Activated naive CD4-positive, alpha-beta T cell treated with anti-CD3 and anti-CD28 coated beads, Interleukin-2, amount 10 ng/mL, durations not matched to agents 7 days and 5 days (primary cell): ENCODE measurements at regions not wholly inside any gene's neighbourhood (a gene's known extent, or its start where the extent isn't known, plus 50 kb on each side); places are given as distances from the start of the nearest gene placed in this dataset.
"Not testable (repeated sequence)": the region's sequence is repeated elsewhere in the genome, so short reads cannot be mapped to it uniquely, and the experiment has no call there.

Source experiments
- CTCF ChIA-PET: fragments of 350-600 bp; sonication (Branson Sonifier 250); formaldehyde crosslinking; loops from one replicate; lab custom pipeline; 2021; ENCODE audit warnings: antibody characterized with exemption; lab: Charles Lee
- DNase-seq: peaks from one replicate; pipeline ENCODE4 v3.0.0-alpha.2; 2020
- H3K27ac Mint-ChIP-seq: one replicate; pipeline ENCODE4 v1.8.0; 2021; ENCODE audit warnings: mild to moderate bottlenecking, moderate library complexity, mixed read lengths
- H3K27me3 Mint-ChIP-seq: one replicate; pipeline ENCODE4 v1.8.0; 2021; ENCODE audit warnings: mild to moderate bottlenecking, mixed read lengths
- H3K36me3 Mint-ChIP-seq: one replicate; pipeline ENCODE4 v1.8.0; 2021; ENCODE audit warnings: mixed read lengths
- H3K4me1 Mint-ChIP-seq: one replicate; pipeline ENCODE4 v1.8.0; 2021; ENCODE audit warnings: mixed read lengths
- H3K4me3 Mint-ChIP-seq: one replicate; pipeline ENCODE4 v1.8.0; 2021; ENCODE audit warnings: mild to moderate bottlenecking, moderate library complexity, mixed read lengths
- H3K9me3 Mint-ChIP-seq: one replicate; pipeline ENCODE4 v1.8.0; 2021; ENCODE audit warnings: mixed read lengths

DNA sequence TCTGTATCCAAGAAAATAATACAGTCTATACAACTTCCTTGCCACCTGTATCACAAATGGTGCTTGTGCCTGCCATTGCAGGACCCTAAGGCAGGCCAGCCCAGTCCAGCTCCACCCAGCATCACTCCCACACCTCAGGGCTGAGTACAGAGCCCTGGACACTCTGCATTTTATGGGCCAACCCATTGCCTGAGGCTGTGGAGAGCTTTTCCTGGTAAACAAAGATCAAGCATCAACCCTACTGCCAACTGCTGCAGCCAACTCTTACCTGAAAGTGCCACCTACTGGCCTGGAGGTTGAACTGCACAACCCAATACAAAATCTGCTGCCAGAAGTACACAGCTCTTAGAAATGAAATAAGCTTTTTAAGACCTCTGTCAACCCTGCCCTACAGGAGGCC, 1082.2 kb downstream of the NAALADL2 start:
- H3K4me3 Mint-ChIP-seq: no peak overlapping the region
- no peak overlapping the region for H3K27ac Mint-ChIP-seq
- no peaks in the 10 kb centered on the region for H3K27me3 Mint-ChIP-seq
- no peaks in the 10 kb centered on the region for H3K36me3 Mint-ChIP-seq
- CTCF ChIA-PET: no interaction called here
- no peak for DNase-seq
- H3K9me3 Mint-ChIP-seq: peaks cover 26% of the 10 kb centered on the region
- no peaks in the 10 kb centered on the region for H3K4me1 Mint-ChIP-seq

GRCh38 chr3:175940881-175941280, 1081.7 kb downstream of the NAALADL2 start:
- Mint-ChIP-seq H3K36me3 (no peaks in the 10 kb centered on the region), H3K9me3 (peaks cover 26% of the 10 kb centered on the region), H3K27ac (no peak overlapping the region), H3K27me3 (no peaks in the 10 kb centered on the region), H3K4me3 (no peak overlapping the region), H3K4me1 (no peaks in the 10 kb centered on the region)
- DNase-seq: no peak
- CTCF ChIA-PET: no interaction called here

DNA sequence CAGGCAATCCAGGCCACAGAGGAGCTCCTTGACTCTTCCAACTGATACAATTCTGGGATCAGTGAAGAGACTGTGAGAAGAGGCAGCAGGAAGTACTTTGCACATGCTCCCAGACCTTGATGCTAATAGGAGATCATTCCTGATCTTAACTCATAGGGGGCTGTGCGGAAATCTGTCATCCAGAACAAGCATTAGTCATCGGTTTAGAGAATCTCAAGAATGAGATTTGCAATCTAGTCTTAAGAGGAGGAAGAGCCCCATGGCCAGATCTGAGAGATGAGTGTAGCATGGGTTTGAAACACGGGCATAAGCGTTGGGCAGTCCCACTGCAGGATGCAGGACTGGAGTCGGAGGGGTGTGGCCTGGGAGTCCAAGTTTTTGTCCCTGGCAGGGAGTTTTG, 1081.1 kb downstream of the NAALADL2 start:
- Mint-ChIP-seq H3K36me3 (no peaks in the 10 kb centered on the region), H3K4me3 (no peak overlapping the region), H3K9me3 (peaks cover 23% of the 10 kb centered on the region), H3K27me3 (no peaks in the 10 kb centered on the region), H3K27ac (no peak overlapping the region), H3K4me1 (no peaks in the 10 kb centered on the region)
- CTCF ChIA-PET: no interaction called here
- DNase-seq: no peak

DNA sequence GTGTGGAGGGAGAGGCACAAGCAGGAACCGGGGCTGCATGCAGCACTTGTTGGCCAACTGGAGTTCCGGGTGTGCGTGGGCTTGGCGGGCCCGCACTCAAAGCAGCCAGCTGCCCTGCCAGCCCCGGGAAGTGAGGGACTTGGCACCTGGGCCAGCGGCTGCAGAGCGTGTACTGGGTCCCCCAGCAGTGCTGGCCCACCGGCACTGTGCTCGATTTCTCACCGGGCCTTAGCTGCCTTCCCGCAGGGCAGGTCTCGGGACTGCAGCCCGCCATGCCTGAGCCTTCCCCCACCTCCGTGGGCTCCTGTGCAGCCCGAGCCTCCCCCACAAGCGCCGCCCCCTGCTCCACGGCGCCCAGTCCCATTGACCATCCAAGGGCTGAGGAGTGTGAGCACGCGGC, 1078.2 kb downstream of the NAALADL2 start:
- H3K36me3 Mint-ChIP-seq, H3K4me1 Mint-ChIP-seq, H3K4me3 Mint-ChIP-seq, DNase-seq, CTCF ChIA-PET, H3K27ac Mint-ChIP-seq, H3K27me3 Mint-ChIP-seq: not testable (repeated sequence)
- peaks cover 22% of the 10 kb centered on the region for H3K9me3 Mint-ChIP-seq

DNA sequence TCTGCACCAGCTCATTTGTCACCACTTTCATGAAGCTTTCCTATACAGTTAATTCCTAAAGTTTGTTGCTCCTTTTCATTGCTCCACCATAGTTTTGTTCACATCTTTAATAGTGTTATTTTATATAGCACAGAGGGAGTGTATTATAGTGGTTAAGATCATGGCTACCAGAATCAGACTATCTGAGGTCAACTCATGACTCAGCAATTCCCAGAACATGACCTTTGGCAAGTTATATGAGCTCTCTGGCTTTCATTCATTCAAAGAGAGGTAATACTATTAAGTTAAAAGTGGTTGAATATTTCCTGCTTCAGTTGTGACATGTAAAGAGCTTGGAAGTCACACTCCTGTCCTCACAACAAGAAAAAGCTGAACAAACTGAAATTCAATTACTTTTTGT, 1073.5 kb downstream of the NAALADL2 start:
- Mint-ChIP-seq H3K4me3 (no peak overlapping the region), H3K4me1 (no peaks in the 10 kb centered on the region), H3K9me3 (peaks cover 17% of the 10 kb centered on the region), H3K27ac (no peak overlapping the region), H3K27me3 (no peaks in the 10 kb centered on the region), H3K36me3 (no peaks in the 10 kb centered on the region)
- CTCF ChIA-PET: no interaction called here
- DNase-seq: no peak

DNA sequence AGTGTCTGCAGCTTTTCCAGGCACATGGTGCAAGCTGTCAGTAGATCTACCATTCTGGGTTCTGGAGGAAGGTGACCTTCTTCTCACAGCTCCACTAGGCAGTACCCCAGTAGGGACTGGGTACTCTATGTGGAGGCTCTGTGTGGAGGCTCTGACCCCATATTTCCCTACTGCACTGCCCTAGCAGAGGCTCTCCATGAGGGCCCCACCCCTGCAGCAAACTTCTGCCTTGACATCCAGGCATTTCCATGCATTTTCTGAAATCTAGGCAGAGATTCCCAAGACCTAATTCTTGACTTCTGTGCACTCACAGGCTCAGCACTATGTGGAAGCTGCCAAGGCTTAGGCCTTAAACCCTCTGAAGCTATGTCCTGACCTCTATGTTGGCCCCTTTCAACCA, 1060.0 kb downstream of the NAALADL2 start:
- no peaks in the 10 kb centered on the region for H3K4me1 Mint-ChIP-seq
- CTCF ChIA-PET: no interaction called here
- H3K9me3 Mint-ChIP-seq: peaks cover 11% of the 10 kb centered on the region
- H3K27me3 Mint-ChIP-seq: no peaks in the 10 kb centered on the region
- no peak for DNase-seq
- no peak overlapping the region for H3K4me3 Mint-ChIP-seq
- H3K36me3 Mint-ChIP-seq: no peaks in the 10 kb centered on the region
- no peak overlapping the region for H3K27ac Mint-ChIP-seq

- Mint-ChIP-seq H3K4me1 (no peaks in the 10 kb centered on the region), H3K27me3 (no peaks in the 10 kb centered on the region), H3K9me3 (peaks cover 11% of the 10 kb centered on the region), H3K27ac (no peak overlapping the region), H3K36me3 (no peaks in the 10 kb centered on the region), H3K4me3 (no peak overlapping the region)
- CTCF ChIA-PET: no interaction called here
- no peak for DNase-seq
Observed at GRCh38 chr3:175916191-175916934, 1057.2 kb downstream of the NAALADL2 start.

GRCh38 chr3:175914785-175915184, 1055.7 kb downstream of the NAALADL2 start:
- H3K27me3 Mint-ChIP-seq: no peaks in the 10 kb centered on the region
- no peak overlapping the region for H3K27ac Mint-ChIP-seq
- DNase-seq: no peak
- no peaks in the 10 kb centered on the region for H3K36me3 Mint-ChIP-seq
- H3K4me3 Mint-ChIP-seq: no peak overlapping the region
- CTCF ChIA-PET: no interaction called here
- H3K4me1 Mint-ChIP-seq: no peaks in the 10 kb centered on the region
- H3K9me3 Mint-ChIP-seq: peaks cover 8% of the 10 kb centered on the region

DNA sequence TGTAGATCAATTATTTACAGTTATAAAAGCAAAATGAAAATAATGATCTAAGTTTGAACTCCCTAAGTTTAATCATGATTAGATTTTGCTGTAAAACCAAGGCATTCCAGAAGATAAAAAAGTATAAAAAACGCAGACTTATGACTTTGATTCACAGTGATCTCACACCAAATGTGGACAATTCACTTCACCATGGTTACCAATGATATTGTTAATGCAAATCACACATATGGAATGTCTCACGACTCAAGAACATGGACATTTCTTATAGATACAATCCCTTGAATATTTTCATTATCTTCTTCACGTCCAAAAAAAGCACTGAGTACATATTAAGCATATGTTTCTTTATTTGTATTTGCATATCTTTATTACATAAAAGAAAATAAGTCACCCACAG, 1054.2 kb downstream of the NAALADL2 start:
- CTCF ChIA-PET: no interaction called here
- no peak overlapping the region for H3K4me3 Mint-ChIP-seq
- no peaks in the 10 kb centered on the region for H3K4me1 Mint-ChIP-seq
- H3K36me3 Mint-ChIP-seq: no peaks in the 10 kb centered on the region
- peaks cover 4% of the 10 kb centered on the region for H3K9me3 Mint-ChIP-seq
- no peaks in the 10 kb centered on the region for H3K27me3 Mint-ChIP-seq
- no peak for DNase-seq
- no peak overlapping the region for H3K27ac Mint-ChIP-seq

GRCh38 chr3:175911937-175912336, 1052.8 kb downstream of the NAALADL2 start:
- H3K27ac Mint-ChIP-seq: no peak overlapping the region
- no peak for DNase-seq
- no peaks in the 10 kb centered on the region for H3K27me3 Mint-ChIP-seq
- H3K4me3 Mint-ChIP-seq: no peak overlapping the region
- no peaks in the 10 kb centered on the region for H3K36me3 Mint-ChIP-seq
- H3K9me3 Mint-ChIP-seq: peaks cover 12% of the 10 kb centered on the region
- H3K4me1 Mint-ChIP-seq: no peaks in the 10 kb centered on the region
- CTCF ChIA-PET: no interaction called here

DNA sequence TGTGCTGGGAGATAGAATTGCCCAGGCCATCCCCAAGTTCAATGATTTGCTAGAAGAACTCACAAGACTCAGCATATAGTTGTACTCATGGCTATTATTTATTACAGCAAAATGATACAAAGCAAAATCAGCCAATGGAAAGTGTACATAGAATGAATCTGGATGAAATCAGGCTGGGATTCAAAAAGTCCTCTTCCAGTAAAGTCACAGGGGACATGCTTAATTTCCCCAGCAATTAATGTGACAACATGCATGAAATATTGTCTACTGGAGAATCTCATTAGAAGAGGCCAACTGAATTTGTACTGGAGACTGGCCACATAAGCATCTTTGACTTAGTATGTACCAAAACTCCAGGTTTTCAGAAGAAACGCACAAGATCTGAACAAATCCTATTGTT, 1043.1 kb downstream of the NAALADL2 start:
- no peaks in the 10 kb centered on the region for H3K4me1 Mint-ChIP-seq
- no peak overlapping the region for H3K4me3 Mint-ChIP-seq
- peaks cover 12% of the 10 kb centered on the region for H3K9me3 Mint-ChIP-seq
- H3K27me3 Mint-ChIP-seq: no peaks in the 10 kb centered on the region
- CTCF ChIA-PET: no interaction called here
- H3K36me3 Mint-ChIP-seq: no peaks in the 10 kb centered on the region
- DNase-seq: no peak
- H3K27ac Mint-ChIP-seq: no peak overlapping the region

- H3K36me3 Mint-ChIP-seq: no peaks in the 10 kb centered on the region
Observed at GRCh38 chr3:175898194-175898593, 1039.1 kb downstream of the NAALADL2 start.

GRCh38 chr3:175896655-175897054, 1037.5 kb downstream of the NAALADL2 start:
- Mint-ChIP-seq H3K27ac (no peak overlapping the region), H3K4me3 (no peak overlapping the region), H3K27me3 (no peaks in the 10 kb centered on the region), H3K9me3 (peaks cover 3% of the 10 kb centered on the region), H3K4me1 (no peaks in the 10 kb centered on the region), H3K36me3 (no peaks in the 10 kb centered on the region)
- CTCF ChIA-PET: no interaction called here
- DNase-seq: no peak

More at GRCh38 chr3:175898194-175898593, 1039.1 kb downstream of the NAALADL2 start:
- CTCF ChIA-PET: no interaction called here
- Mint-ChIP-seq H3K27ac (no peak overlapping the region), H3K27me3 (no peaks in the 10 kb centered on the region), H3K9me3 (no peaks in the 10 kb centered on the region), H3K4me3 (no peak overlapping the region), H3K4me1 (no peaks in the 10 kb centered on the region)
- DNase-seq: no peak

DNA sequence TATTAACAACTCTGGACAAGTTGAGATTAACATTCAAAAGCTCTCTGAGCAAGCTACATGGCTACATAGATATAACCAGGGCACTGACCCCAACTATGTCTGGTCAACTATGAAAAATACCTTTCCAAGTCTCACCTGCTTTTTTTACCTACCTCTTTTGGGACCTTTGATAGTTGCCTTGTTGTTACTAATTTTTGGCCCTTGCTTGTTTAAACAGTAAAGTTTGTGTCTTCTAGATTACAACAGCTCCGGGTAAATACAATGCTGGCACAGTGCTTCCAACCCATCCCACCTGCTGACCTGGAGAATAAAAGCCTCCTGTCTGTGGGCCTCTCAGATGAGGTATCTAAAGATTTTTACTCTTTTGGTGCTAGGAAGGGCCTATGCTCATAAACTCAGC, 1036.6 kb downstream of the NAALADL2 start:
- Mint-ChIP-seq H3K27me3 (no peaks in the 10 kb centered on the region), H3K4me1 (no peaks in the 10 kb centered on the region), H3K36me3 (no peaks in the 10 kb centered on the region), H3K9me3 (peaks cover 3% of the 10 kb centered on the region), H3K4me3 (no peak overlapping the region), H3K27ac (no peak overlapping the region)
- CTCF ChIA-PET: no interaction called here
- no peak for DNase-seq

- Mint-ChIP-seq H3K27me3 (no peaks in the 10 kb centered on the region), H3K4me1 (no peaks in the 10 kb centered on the region), H3K9me3 (peaks cover 3% of the 10 kb centered on the region), H3K36me3 (no peaks in the 10 kb centered on the region), H3K4me3 (no peak overlapping the region), H3K27ac (no peak overlapping the region)
- CTCF ChIA-PET: no interaction called here
- DNase-seq: no peak
Observed at GRCh38 chr3:175893566-175893965, 1034.4 kb downstream of the NAALADL2 start.
